ENCODE measurements at regions not wholly inside any gene's neighbourhood (a gene's known extent, or its start where the extent isn't known, plus 50 kb on each side); places are given as distances from the start of the nearest gene placed in this dataset.

GRCh38 chr2:39515897-39516346, 78.8 kb upstream of the MAP4K3 start (continued):
- TF ChIP-seq RNF2 (IDR thresholded peaks at IDR 0.05; ENCODE audit: borderline replicate concordance, low read depth, low read length, missing control alignments, poor library complexity, severe bottlenecking) = no peak
- TF ChIP-seq FOSL1 (IDR thresholded peaks at IDR 0.05; ENCODE audit: insufficient read depth, low read depth, low read length) = no peak
- TF ChIP-seq SP2 (IDR thresholded peaks at IDR 0.05; ENCODE audit: low read length) = no peak
- no peak for TF ChIP-seq POLR2A (IDR thresholded peaks at IDR 0.05; ENCODE audit: control extremely low read depth in 1 of 2, low read depth in 2 of 2, low read length in 2 of 2)

All from H1 (cell line).